NCI-H2107 treated with DMSO at 0.1 percent for 48 hours (cell line): ENCODE measurements at regions not wholly inside any gene's neighbourhood (a gene's known extent, or its start where the extent isn't known, plus 50 kb on each side); places are given as distances from the start of the nearest gene placed in this dataset.

Experiments
- DNase-seq: peaks from one replicate; lab custom pipeline; 2025; ENCODE audit not compliant: unreplicated experiment; lab: John Stamatoyannopoulos, UW

GRCh38 chr21:33155005-33155404, 74.7 kb upstream of the IFNAR2 start:
- DNase-seq: no peak

- DNase-seq: no peak
Measured at GRCh38 chr21:33155422-33155821, 74.3 kb upstream of the IFNAR2 start.

GRCh38 chr21:33157303-33157702, 72.4 kb upstream of the IFNAR2 start:
- DNase-seq: no peak

- DNase-seq: no peak
Measured at GRCh38 chr21:33158654-33159053, 71.1 kb upstream of the IFNAR2 start.

GRCh38 chr21:33162436-33162951, 67.2 kb upstream of the IFNAR2 start:
- no peak for DNase-seq

GRCh38 chr21:33168886-33169285, 60.9 kb upstream of the IFNAR2 start:
- no peak for DNase-seq

- no peak for DNase-seq
Measured at GRCh38 chr21:33169359-33169758, 60.4 kb upstream of the IFNAR2 start.

- no peak for DNase-seq
Measured at GRCh38 chr21:33171616-33172169, 58.0 kb upstream of the IFNAR2 start.

- DNase-seq: no peak
Measured at GRCh38 chr21:33174756-33175155, 55.0 kb upstream of the IFNAR2 start.
